Stimulated activated CD4-positive, alpha-beta T cell treated with anti-CD3 and anti-CD28 coated beads, Interleukin-2, amount 100 ng/mL, for 24 hours (primary cell): ENCODE measurements at regions not wholly inside any gene's neighbourhood (a gene's known extent, or its start where the extent isn't known, plus 50 kb on each side); places are given as distances from the start of the nearest gene placed in this dataset.
A peak's percentile ranks its signal among the peaks of the same experiment; 100 is the strongest.
"Not testable (repeated sequence)": the region's sequence is repeated elsewhere in the genome, so short reads cannot be mapped to it uniquely, and the experiment has no call there.

Experiments
- DNase-seq, 2 donors: peaks; one replicate each; pipeline ENCODE4 v3.0.0-alpha.2; 2020

DNA sequence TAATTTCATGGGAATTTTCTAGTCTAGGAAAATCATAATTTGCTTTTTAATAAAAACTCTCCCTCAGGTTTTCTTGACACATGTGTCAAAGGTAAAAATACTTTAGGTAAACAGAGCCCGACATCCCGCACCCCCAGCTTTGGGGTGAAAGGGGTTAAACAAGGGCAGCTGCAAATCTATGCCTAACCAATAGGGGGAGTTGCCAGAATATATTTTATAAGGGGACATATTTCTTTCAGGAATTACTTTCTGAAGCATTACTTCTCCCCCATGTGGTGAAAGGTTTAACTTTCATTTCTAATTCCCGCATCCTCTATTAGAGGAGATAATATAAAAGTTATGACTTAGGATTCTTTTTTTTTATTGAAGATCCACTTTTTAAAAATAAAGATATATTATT lies 53.9 kb upstream of the HEPH start:
- peak in 1 of 2 donors; percentile 5 for DNase-seq

- DNase-seq = not testable (repeated sequence)
Observed at GRCh38 chrX:66107860-66108259, 56.2 kb upstream of the HEPH start.

DNA sequence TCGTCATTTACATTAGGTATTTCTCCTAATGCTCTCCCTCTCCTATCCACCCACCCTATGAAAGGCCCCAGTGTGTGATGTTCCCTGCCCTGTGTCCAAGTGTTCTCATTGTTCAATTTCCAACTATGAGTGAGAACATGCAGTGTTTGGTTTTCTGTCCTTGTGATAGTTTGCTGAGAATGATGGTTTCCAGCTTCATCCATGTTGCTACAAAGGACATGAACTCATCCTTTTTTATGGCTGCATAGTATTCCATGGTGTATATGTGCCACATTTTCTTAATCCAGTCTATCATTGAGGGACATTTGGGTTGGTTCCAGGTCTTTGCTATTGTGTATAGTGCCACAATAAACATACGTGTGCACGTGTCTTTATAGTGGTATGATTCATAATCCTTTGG lies 61.6 kb upstream of the HEPH start:
- DNase-seq = not testable (repeated sequence)

DNA sequence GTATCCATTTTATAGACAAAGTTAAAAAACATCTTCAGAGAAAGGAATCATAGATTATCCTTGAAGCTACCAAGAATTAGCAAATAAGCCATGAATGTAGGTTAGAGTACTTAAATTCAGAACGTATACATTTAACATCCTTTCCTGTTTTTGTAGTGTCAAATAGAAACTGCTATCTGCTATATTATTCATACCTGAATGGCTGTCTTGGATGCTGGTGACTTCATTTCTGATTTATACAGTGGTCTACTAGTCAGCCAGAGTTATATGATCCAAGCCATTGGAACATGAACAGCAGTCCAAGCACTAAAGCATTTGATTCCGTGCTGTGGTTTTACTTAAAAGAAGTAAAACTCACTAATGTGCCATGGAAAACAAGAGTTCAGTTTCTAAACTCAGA lies 58.3 kb upstream of the VSIG4 start:
- no peak for DNase-seq

DNA sequence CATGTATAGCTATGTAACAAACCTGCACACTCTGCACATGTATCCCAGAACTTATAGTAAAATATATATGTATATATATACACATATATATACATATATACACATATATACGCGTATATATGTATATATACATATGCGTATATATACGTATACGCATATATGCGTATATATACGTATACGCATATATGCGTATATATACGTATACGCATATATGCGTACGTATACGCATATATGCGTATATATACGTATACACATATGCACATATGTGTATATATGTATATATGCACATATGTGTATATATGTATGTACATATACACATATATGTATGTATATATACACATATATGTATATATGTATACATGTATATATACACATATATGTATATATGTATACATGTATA lies 57.1 kb upstream of the VSIG4 start:
- not testable (repeated sequence) for DNase-seq

GRCh38 chrX:66090004-66090403 lies 50.1 kb upstream of the VSIG4 start:
- not testable (repeated sequence) for DNase-seq
